Type B pancreatic cell (in vitro differentiated cells): ENCODE measurements at regions not wholly inside any gene's neighbourhood (a gene's known extent, or its start where the extent isn't known, plus 50 kb on each side); places are given as distances from the start of the nearest gene placed in this dataset.

Experiments
- DNase-seq: peaks from one replicate; pipeline ENCODE4 v3.0.0; 2021; ENCODE audit warnings: mixed read lengths; ENCODE audit not compliant: unreplicated experiment; ENCODE audit errors: extremely low spot score
- H3K27ac Mint-ChIP-seq: 2 replicates; pipeline ENCODE4 v1.8.0; 2021; ENCODE audit warnings: mild to moderate bottlenecking, mixed read lengths
- H3K27me3 Mint-ChIP-seq: 2 replicates; pipeline ENCODE4 v1.8.0; 2021; ENCODE audit warnings: mixed read lengths
- H3K36me3 Mint-ChIP-seq: 2 replicates; pipeline ENCODE4 v1.8.0; 2021; ENCODE audit warnings: mixed read lengths
- H3K4me1 Mint-ChIP-seq: one replicate; pipeline ENCODE4 v1.8.0; 2021; ENCODE audit warnings: mixed read lengths; ENCODE audit not compliant: unreplicated experiment
- H3K4me3 Mint-ChIP-seq: 2 replicates; pipeline ENCODE4 v1.8.0; 2021; ENCODE audit warnings: mild to moderate bottlenecking, mixed read lengths
- H3K9me3 Mint-ChIP-seq: 2 replicates; pipeline ENCODE4 v1.8.0; 2021; ENCODE audit warnings: mixed read lengths
- CTCF ChIP-seq: fragments of 200-600 bp; sonication (generic); conservative IDR thresholded peaks from 2 replicates; pipeline ENCODE4 v1.5.0; 2021; ENCODE audit warnings: antibody characterized with exemption, mild to moderate bottlenecking

GRCh38 chr6:165746331-165746730 lies 83.3 kb upstream of the PDE10A start:
- H3K9me3 Mint-ChIP-seq = no peaks in the 10 kb centered on the region
- no peak overlapping the region for H3K27ac Mint-ChIP-seq
- no peak for TF ChIP-seq CTCF
- H3K4me1 Mint-ChIP-seq = peaks cover 7% of the 10 kb centered on the region
- peaks cover 9% of the 10 kb centered on the region for H3K27me3 Mint-ChIP-seq
- no peaks in the 10 kb centered on the region for H3K36me3 Mint-ChIP-seq
- no peak overlapping the region for H3K4me3 Mint-ChIP-seq
- DNase-seq = no peak

- Mint-ChIP-seq H3K4me3 (no peak overlapping the region), H3K27me3 (peaks cover 9% of the 10 kb centered on the region), H3K27ac (no peak overlapping the region), H3K9me3 (no peaks in the 10 kb centered on the region), H3K4me1 (peaks cover 7% of the 10 kb centered on the region), H3K36me3 (no peaks in the 10 kb centered on the region)
- TF ChIP-seq CTCF = no peak
- no peak for DNase-seq
Measured at GRCh38 chr6:165745492-165745891, 82.5 kb upstream of the PDE10A start.

- Mint-ChIP-seq H3K9me3 (no peaks in the 10 kb centered on the region), H3K4me1 (peaks cover 7% of the 10 kb centered on the region), H3K4me3 (no peak overlapping the region), H3K27me3 (peaks cover 10% of the 10 kb centered on the region), H3K36me3 (no peaks in the 10 kb centered on the region), H3K27ac (no peak overlapping the region)
- no peak for TF ChIP-seq CTCF
- no peak for DNase-seq
Measured at GRCh38 chr6:165744555-165745228, 81.7 kb upstream of the PDE10A start.

- Mint-ChIP-seq H3K9me3 (no peaks in the 10 kb centered on the region), H3K27ac (no peak overlapping the region), H3K27me3 (peaks cover 10% of the 10 kb centered on the region), H3K4me1 (peaks cover 7% of the 10 kb centered on the region), H3K36me3 (no peaks in the 10 kb centered on the region), H3K4me3 (no peak overlapping the region)
- no peak for TF ChIP-seq CTCF
- DNase-seq = no peak
Measured at GRCh38 chr6:165743366-165743898, 80.4 kb upstream of the PDE10A start.

- TF ChIP-seq CTCF = no peak
Measured at GRCh38 chr6:165742047-165742446, 79.0 kb upstream of the PDE10A start.

More at GRCh38 chr6:165742047-165742446, 79.0 kb upstream of the PDE10A start:
- no peak for DNase-seq
- peaks cover 10% of the 10 kb centered on the region for H3K27me3 Mint-ChIP-seq
- H3K9me3 Mint-ChIP-seq = no peaks in the 10 kb centered on the region
- no peaks in the 10 kb centered on the region for H3K36me3 Mint-ChIP-seq
- peaks cover 7% of the 10 kb centered on the region for H3K4me1 Mint-ChIP-seq
- no peak overlapping the region for H3K4me3 Mint-ChIP-seq
- no peak overlapping the region for H3K27ac Mint-ChIP-seq
